LoVo (cell line): ENCODE measurements at regions not wholly inside any gene's neighbourhood (a gene's known extent, or its start where the extent isn't known, plus 50 kb on each side); places are given as distances from the start of the nearest gene placed in this dataset.
"Not testable (repeated sequence)": the region's sequence is repeated elsewhere in the genome, so short reads cannot be mapped to it uniquely, and the experiment has no call there.

Experiments
- DNase-seq: peaks from one replicate; pipeline ENCODE4 v3.0.0-alpha.2; 2016; ENCODE audit warnings: low spot score

DNA sequence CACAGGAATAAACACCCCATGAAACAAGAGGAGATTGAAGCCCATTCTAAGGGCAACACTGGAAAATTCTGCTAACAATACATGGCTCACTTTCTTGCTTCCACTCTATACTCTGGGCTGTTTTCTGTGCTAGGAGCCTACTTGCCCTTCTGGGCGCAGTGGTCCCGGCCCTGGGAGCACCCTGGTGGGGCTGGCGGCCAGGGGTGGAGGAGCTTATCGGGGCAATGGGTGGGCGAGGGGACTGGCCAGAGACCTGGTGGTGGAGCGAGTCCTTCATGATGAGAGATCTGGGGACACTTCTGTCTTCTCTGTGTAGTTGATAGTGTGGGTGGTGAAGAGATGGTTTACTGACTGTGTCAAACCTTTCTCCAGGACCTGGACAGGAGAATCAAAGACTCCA is 1128.5 kb downstream of the TBL1XR1 start:
- no peak for DNase-seq

- no peak for DNase-seq
These were observed 1138.4 kb downstream of the TBL1XR1 start for GRCh38 chr3:176058856-176059255.

DNA sequence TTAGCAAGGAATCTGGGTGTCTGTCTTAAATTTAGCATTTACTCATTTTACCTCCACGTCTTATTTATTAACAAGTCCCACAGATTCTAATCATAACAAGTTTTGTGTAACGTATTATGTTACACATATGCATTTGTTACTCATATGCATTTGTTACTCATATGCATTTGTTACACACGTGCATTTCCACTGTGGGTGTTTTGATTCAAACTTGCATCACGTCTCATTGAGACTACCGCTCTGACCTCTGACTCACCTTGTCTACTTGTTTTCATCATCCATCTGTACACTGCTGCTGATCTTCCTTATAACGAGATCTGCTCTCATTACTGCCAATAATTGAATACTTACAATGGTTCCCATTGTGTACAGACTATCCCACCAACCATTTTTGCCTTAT is 1141.4 kb downstream of the TBL1XR1 start:
- DNase-seq = no peak

DNA sequence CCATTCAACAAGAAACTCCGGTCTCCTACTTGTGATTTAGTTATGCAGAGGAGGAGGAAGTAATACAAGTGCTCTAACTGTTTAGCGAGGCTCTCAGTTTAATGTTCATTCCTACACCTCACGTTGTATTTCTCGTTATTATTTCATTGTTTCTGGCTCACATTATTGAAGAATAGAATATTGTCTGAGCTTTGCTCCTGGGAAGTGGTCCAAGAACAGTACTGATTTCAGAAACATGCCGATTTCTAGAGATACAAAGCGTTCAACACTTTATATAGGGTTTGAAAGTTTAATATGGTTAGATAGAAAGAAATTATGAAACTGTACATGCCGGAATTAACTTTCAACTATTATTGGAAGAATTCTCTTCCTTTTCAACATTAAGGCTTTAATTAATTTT is 1145.5 kb downstream of the TBL1XR1 start:
- DNase-seq = no peak

DNA sequence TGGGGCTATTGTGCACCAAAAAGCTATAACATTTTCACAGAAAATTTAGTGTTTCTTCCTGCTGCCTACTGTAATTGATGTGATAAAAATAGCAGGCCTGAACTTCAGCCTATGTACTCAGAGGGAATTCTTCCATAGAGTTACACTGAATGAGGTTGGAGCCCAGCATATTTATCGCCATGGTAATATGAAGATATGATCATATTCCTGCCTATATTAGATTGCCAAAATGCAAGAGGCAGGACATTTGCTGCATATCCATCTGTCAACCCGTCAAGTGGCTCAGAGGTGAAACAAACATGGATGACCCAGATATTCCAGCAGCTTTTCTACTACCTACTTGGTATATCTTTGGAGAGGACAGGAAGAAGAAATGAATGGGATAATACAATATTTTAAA is 1150.6 kb downstream of the TBL1XR1 start:
- DNase-seq = no peak

GRCh38 chr3:176041812-176042211 is 1155.5 kb downstream of the TBL1XR1 start:
- no peak for DNase-seq

DNA sequence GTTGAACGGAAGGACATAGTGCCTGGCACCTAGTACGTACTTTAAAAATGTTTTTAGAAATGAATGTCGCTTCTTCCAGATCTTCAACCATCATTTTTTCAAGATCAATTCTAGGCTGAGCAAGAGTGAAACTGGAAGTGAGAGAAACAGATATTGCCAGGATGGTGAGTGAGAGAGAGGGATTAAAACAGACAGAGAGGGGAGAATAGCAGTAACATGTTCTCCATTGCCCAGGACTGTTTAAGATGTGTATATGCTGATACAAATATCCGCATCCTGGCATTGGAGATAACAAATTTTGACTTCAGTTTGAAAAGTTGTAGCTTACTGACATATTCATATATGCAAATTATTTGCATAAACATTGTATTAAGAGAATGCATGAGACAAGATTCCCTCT is 1156.1 kb downstream of the TBL1XR1 start:
- DNase-seq = no peak

DNA sequence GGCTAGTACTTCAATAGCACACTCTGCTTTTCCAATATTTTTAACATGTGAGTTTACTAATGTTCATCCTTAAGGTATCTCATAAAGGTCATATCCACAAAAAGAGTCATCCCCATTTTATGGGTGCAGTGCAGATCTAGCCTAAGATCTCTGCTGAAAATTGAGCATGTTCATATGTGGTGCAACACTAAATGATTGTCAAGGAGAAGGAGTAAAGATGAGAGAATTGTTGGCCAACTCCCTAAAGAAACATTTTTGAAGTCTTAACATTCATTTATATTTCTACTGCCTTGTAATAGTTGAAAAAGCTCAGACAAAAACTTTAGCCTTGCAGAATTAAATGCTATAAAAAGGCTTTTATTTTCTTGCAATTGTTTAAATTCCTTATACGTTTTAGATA is 1159.6 kb downstream of the TBL1XR1 start:
- no peak for DNase-seq

DNA sequence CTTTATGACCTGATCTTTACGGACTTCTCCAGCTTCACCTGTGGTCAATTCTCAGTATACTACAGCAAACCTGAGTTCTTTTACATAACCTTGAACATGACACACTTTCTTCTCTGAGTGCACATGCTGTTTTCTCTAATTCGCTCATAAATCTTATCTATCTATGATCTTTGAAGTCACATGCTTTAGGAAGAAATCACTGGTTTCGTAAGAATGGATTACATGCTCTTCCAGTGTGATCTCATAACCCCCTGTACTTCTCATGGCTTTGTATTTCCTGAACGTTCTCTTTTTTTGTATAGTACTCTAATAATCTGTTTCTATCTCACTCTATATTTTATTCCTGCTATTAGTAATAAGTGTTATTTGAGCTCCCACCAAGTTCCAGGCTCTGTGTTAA is 1165.2 kb downstream of the TBL1XR1 start:
- no peak for DNase-seq

GRCh38 chr3:176016203-176016602 is 1157.1 kb downstream of the NAALADL2 start:
- DNase-seq = not testable (repeated sequence)

DNA sequence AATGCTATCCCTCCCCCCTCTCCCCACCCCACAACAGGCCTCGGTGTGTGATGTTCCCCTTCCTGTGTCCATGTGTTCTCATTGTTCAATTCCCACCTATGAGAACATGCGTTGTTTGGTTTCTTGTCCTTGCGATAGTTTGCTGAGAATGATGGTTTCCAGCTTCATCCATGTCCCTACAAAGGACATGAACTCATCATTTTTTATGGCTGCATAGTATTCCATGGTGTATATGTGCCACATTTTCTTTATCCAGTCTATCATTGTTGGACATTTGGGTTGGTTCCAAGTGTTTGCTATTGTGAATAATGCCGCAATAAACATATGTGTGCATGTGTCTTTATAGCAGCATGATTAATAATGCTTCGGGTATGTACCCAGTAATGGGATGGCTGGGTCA is 1156.1 kb downstream of the NAALADL2 start:
- not testable (repeated sequence) for DNase-seq

DNA sequence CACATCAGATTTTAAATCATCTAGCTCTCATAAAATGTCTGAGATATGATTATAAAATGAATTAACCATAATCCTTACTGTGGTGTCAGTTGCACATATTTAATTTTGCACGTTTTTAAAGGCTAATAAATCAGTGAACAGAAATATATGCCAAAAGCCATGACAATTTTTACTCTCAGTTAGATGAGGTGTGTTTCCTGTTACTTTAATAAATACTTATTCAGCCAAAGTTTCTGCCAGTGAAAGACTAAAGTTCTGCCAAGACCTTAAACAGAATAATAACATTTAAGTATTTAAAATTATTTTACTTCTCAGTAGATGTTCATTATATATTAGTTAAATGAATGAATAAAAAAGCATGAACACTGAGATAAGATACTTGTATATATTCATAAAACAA is 1150.1 kb downstream of the NAALADL2 start:
- no peak for DNase-seq

DNA sequence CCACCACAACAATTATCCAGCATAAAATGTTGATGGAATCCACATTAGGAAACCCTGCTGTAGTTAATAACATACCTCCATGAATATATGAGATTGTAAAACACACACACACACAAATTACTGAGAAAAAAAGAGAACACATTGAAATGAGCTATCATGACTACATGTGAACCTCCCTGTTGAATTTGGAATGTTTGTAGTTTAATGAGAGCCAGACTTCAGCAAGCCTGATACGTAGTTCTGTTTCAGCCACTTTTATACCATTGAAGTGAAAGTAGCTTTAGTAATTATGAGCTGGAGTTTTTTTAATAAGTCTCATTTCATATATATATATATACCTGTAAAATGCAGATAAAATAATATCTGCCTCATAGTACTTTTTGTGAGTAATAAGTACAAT is 1146.4 kb downstream of the NAALADL2 start:
- no peak for DNase-seq

GRCh38 chr3:175989161-175989560 is 1130.0 kb downstream of the NAALADL2 start:
- no peak for DNase-seq

- DNase-seq = no peak
These were observed 1129.3 kb downstream of the NAALADL2 start for GRCh38 chr3:175988401-175988800.

DNA sequence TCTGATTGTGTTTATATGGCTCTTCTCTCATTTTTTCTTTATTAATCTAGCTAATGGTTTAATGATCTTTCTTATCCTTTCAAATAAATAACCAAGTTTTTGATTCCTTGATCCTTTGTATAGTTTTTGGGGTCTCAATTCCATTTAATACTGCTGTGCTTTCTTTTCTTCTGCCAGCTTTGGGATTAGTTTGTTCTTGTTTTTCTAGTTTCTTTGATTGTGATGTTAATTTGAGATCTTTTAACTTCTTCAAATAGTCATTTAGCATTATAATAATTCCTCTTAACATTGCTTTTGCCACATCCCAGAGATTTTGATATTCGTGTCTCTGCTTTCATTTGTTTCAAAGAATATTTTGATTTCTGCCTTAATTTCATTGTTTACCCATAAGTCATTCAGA is 1126.6 kb downstream of the NAALADL2 start:
- no peak for DNase-seq

DNA sequence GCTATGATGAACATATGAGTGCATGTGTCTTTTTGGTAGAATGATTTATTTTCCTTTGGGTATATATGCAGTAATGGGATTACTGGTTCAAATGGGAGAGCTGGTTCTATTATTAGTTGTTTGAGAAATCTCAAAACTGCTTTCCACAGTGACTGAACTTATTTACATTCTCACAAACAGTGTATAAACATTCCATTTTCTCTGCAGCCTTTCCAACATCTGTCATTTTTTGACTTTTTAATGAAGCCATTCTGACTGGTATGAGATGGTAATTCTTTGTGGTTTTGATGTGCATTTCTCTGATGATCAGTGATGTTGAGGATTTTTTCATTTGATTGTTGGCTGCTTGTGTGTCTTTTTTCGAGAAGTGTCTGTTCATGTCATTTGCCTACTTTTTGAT is 1124.2 kb downstream of the NAALADL2 start:
- no peak for DNase-seq

- DNase-seq = no peak
These were observed 1121.5 kb downstream of the NAALADL2 start for GRCh38 chr3:175980486-175981090.

DNA sequence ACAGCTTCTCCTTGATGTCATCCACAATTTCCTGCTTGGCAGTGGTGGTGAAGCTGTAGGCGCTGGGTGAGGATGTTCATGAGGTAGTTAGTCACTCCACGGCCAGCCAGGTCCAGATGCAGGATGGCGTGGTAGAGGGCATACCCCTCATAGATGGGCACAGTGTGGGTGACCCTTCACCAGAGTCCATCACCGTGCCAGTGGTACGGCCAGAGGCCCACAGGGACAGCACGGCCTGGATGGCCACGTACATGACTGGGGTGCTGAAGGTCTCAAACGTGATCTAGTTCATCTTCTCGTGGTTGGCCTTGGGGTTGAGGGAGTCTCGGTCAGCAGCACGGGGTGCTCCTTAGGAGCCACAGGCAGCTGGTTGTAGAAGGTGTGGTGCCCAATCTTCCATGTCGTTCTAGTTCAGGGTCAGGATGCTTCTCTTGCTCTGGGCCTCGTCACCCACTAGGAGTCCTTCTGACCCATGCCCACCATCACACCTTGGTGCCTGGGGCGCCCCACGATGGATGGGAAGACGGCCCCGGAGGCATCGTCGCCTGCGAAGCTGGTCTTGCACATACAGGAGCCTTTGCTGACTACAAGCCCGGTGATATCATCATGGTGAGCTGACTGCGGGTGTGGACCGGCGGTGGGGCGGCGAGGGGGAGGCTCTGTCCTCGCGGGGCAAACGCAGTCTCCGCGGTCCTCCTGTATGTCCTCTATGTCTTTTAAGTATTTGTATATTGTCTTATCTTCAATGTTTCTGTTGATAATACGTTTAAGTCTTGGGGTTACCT is 1119.0 kb downstream of the NAALADL2 start:
- DNase-seq = no peak

GRCh38 chr3:175969456-175969855 is 1110.3 kb downstream of the NAALADL2 start:
- no peak for DNase-seq

DNA sequence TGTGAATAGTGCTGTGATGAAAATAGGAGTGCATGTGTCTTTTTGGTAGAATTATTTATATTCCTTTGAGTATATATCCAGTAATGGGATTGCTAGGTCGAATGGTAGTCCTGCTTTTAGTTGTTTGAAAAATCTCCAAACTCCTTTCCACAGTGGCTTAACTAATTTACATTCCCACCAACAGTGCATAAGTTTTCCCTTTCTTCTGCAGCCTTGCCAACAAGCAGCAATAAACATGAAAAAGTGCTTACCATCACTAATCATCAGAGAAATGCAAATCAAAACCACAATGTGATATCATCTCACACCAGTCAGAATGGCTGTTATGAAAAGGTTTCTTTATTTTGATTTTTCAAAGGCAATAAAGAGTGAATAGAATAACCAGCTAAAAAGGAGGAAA is 1105.9 kb downstream of the NAALADL2 start:
- no peak for DNase-seq

DNA sequence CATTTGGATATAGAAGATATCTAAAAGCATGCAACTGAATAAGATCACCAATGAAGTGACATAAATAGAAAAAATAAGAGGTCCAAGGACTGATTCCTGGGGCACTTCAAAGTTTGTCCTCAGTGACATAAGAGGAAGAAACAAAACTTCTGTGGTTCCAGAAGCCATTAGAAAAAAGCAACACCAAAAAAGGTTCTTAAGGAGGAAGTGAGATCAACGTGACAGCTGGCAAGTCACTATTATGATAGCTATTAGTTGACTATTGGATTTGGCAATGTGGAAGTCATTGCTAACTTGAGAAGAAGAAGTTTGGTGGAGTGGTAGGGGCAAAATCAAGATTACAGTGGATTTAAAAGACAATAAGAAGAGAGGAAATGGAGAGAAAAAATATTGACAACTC is 1098.3 kb downstream of the NAALADL2 start:
- no peak for DNase-seq

GRCh38 chr3:175956964-175957363 is 1097.8 kb downstream of the NAALADL2 start:
- no peak for DNase-seq
